K562 (cell line): ENCODE measurements at regions not wholly inside any gene's neighbourhood (a gene's known extent, or its start where the extent isn't known, plus 50 kb on each side); places are given as distances from the start of the nearest gene placed in this dataset.
"Not testable (repeated sequence)": the region's sequence is repeated elsewhere in the genome, so short reads cannot be mapped to it uniquely, and the experiment has no call there.

Source experiments
- ATAC-seq: fragments of 200-7000 bp; cut with Tn5 transposase; 3 replicates; pipeline ENCODE4 v1.9.1; 2020; ENCODE audit warnings: moderate library complexity
- BruUV-seq: library from RNA; stranded (reverse); fragments of 400-500 nt; replicated peaks from 2 replicates; lab custom pipeline; 2021; lab: Mats Ljungman, UMichigan
- CTCF ChIA-PET: fragments of 300-600 bp; formaldehyde crosslinking; extraction: SDS; loops from one replicate; lab custom pipeline; 2021; ENCODE audit warnings: low intra/inter-chr PET ratio; lab: Yijun Ruan, JAX
- POLR2A ChIA-PET: fragments of 300-600, 350-650 bp; sonication (Branson Sonifier 250); formaldehyde crosslinking; extraction: SDS; loops from one replicate; lab custom pipeline; 2021; ENCODE audit warnings: antibody characterized with exemption, inconsistent platforms; lab: Yijun Ruan, JAX
- DNase-seq, 4 experiments: peaks; one replicate each; pipeline versions ENCODE4 v3.0.0 to v3.0.0-alpha.2; 2011 to 2018; ENCODE audit warnings: low spot score in 3 of 4, mixed read lengths in 3 of 4; ENCODE audit errors: extremely low read depth in 1 of 4
- FAIRE-seq: peaks from 2 replicates; lab custom pipeline; 2011; peaks lifted over from hg19 to GRCh38; lab: Jason Lieb, UNC
- H2AFZ ChIP-seq: 2 replicates; pipeline ENCODE4 v1.6.0; 2011; ENCODE audit warnings: low read depth, low read length, control low read depth, inconsistent platforms
- H3K27ac ChIP-seq: fragments of 200-600 bp; 3 replicates; pipeline ENCODE4 v1.8.0; 2011; ENCODE audit warnings: low read depth, mild to moderate bottlenecking, control low read depth, inconsistent platforms, low read length, moderate library complexity, mixed read lengths; ENCODE audit errors: extremely low read depth
- H3K27me3 ChIP-seq, 2 experiments: fragments of 300-600 bp in 1 of 2; 2 replicates in 1 of 2; 3 replicates in 1 of 2; pipeline versions ENCODE4 v1.6.0 to v1.8.0; 2011; ENCODE audit warnings: inconsistent platforms in 2 of 2, low read length in 2 of 2, mild to moderate bottlenecking in 1 of 2, mixed read lengths in 1 of 2, moderate library complexity in 1 of 2; ENCODE audit not compliant: control insufficient read depth in 2 of 2, insufficient read depth in 2 of 2
- H3K36me3 ChIP-seq: fragments of 300-600 bp; 3 replicates; pipeline ENCODE4 v1.8.0; 2011; ENCODE audit warnings: mild to moderate bottlenecking, low read length, inconsistent platforms; ENCODE audit not compliant: control insufficient read depth, insufficient read depth
- H3K4me1 ChIP-seq, 2 experiments: fragments of 200-600 bp in 1 of 2; replicated peaks in 1 of 2; 2 replicates in 1 of 2; 3 replicates in 1 of 2; pipeline versions ENCODE4 v1.5.1 to v1.8.0; 2011; ENCODE audit warnings: inconsistent platforms in 2 of 2, low read length in 2 of 2, mild to moderate bottlenecking in 1 of 2, mixed read lengths in 1 of 2, moderate library complexity in 1 of 2; ENCODE audit not compliant: control insufficient read depth in 2 of 2, insufficient read depth in 2 of 2
- H3K4me2 ChIP-seq: 2 replicates; pipeline ENCODE4 v1.6.1; 2011; ENCODE audit warnings: low read length, control low read depth, inconsistent platforms, mixed read lengths; ENCODE audit not compliant: insufficient read depth
- H3K4me3 ChIP-seq: fragments of 200-600 bp; sonication (generic), shearing (Covaris generic); 2 replicates; pipeline ENCODE4 v1.5.1; 2016; ENCODE audit warnings: control low read depth, inconsistent platforms
- H3K79me2 ChIP-seq: fragments of 200-600 bp; 3 replicates; pipeline ENCODE4 v1.8.0; 2011; ENCODE audit warnings: low read length, inconsistent platforms; ENCODE audit not compliant: control insufficient read depth, insufficient read depth
- H3K9ac ChIP-seq, 2 experiments: 2 replicates each; pipeline versions ENCODE4 v1.6.0 to v1.6.1; 2011; ENCODE audit warnings: low read depth in 2 of 2, low read length in 2 of 2, control low read depth in 1 of 2, inconsistent platforms in 1 of 2, mild to moderate bottlenecking in 1 of 2, mixed read lengths in 1 of 2; ENCODE audit not compliant: insufficient read depth in 1 of 2
- H3K9me1 ChIP-seq: one replicate; pipeline ENCODE4 v1.6.0; 2011; ENCODE audit warnings: inconsistent platforms, mild to moderate bottlenecking, low read length, moderate library complexity; ENCODE audit not compliant: control insufficient read depth, insufficient read depth
- H3K9me3 ChIP-seq: replicated peaks from 2 replicates; pipeline ENCODE4 v1.5.1; 2011; ENCODE audit warnings: low read depth, low read length, inconsistent platforms; ENCODE audit not compliant: control insufficient read depth, insufficient read depth
- H4K20me1 ChIP-seq: replicated peaks from 2 replicates; pipeline ENCODE4 v1.6.1; 2011; ENCODE audit warnings: low read length, inconsistent platforms, mixed read lengths; ENCODE audit not compliant: control insufficient read depth, insufficient read depth
- CBX5 ChIP-seq: IDR thresholded peaks from 2 replicates; pipeline ENCODE4 v1.6.1; 2014; ENCODE audit warnings: low read depth, borderline replicate concordance
- DACH1 ChIP-seq: fragments of 450-650 bp; IDR thresholded peaks from 2 replicates; pipeline ENCODE4 v1.6.1; 2018; ENCODE audit not compliant: partially characterized antibody
- GTF2A2 ChIP-seq: IDR thresholded peaks from 2 replicates; pipeline ENCODE4 v1.6.1; 2016; ENCODE audit warnings: mild to moderate bottlenecking, missing genetic modification characterization, missing compliant biosample characterization
- KDM5B ChIP-seq: fragments of 200-600 bp; sonication (generic); IDR thresholded peaks from 2 replicates; pipeline ENCODE4 v1.6.1; 2012; ENCODE audit warnings: low read depth, mild to moderate bottlenecking, moderate library complexity, low read length, control low read depth, inconsistent platforms; ENCODE audit not compliant: insufficient replicate concordance
- ZNF121 ChIP-seq: sonication (generic); formaldehyde crosslinking; conservative IDR thresholded peaks from 2 replicates; pipeline ENCODE4 v1.8.0; 2022; ENCODE audit warnings: missing genetic modification reagents
- ZNF668 ChIP-seq: fragments of 250-450 bp; sonication (Bioruptor Pico); IDR thresholded peaks from 2 replicates; pipeline ENCODE4 v1.8.0; 2022; ENCODE audit warnings: mild to moderate bottlenecking, inconsistent platforms
- WGBS: fragments of 100-300 bp; shearing (Covaris generic); methylation state at CpG from one replicate; pipeline ENCODE4 v1.1.6; 2016; ENCODE audit warnings: low coverage, mixed read lengths; ENCODE audit not compliant: insufficient coverage; ENCODE audit errors: missing lambda C conversion rate; 5-methylcytosine and 5-hydroxymethylcytosine counted together
- in situ Hi-C: fragments of 300-500 bp; cut with MboI; formaldehyde crosslinking; loops from 4 replicates; pipeline ENCODE4 v1.15.0; 2018; ENCODE audit warnings: inconsistent platforms, mixed read lengths
- intact Hi-C: fragments of 100-400 bp; cut with micrococcal nuclease; formaldehyde crosslinking; loops from 2 replicates; pipeline ENCODE4 v1.14.2; 2022

GRCh38 chr2:67623741-67624140 lies 226.6 kb downstream of the ETAA1 start:
- WGBS, result 0% methylated on average over 2 of the region's 2 CpGs
- H3K9ac ChIP-seq, ATAC-seq, BruUV-seq, H3K36me3 ChIP-seq, H3K79me2 ChIP-seq, H3K4me3 ChIP-seq, H3K4me2 ChIP-seq, H3K4me1 ChIP-seq, DNase-seq, H3K9me3 ChIP-seq, H2AFZ ChIP-seq, intact Hi-C loops, in situ Hi-C loops, FAIRE-seq, H3K27me3 ChIP-seq, CTCF ChIA-PET, H3K27ac ChIP-seq, POLR2A ChIA-PET, H4K20me1 ChIP-seq, H3K9me1 ChIP-seq: not testable (repeated sequence)

- Histone ChIP-seq H3K9ac (no peak overlapping the region), H3K9me3 (no peaks in the 10 kb centered on the region), H2AFZ (no peak overlapping the region), H3K4me3 (no peak overlapping the region), H3K27me3 (no peaks in the 10 kb centered on the region), H3K36me3 (no peaks in the 10 kb centered on the region), H4K20me1 (no peaks in the 10 kb centered on the region), H3K4me1 (no peaks in the 10 kb centered on the region), H3K79me2 (no peaks in the 10 kb centered on the region)
- CTCF ChIA-PET, result no interaction called here
- ATAC-seq (no peak), FAIRE-seq (no peak)
- POLR2A ChIA-PET, result no interaction called here
- no TSS peak for BruUV-seq
- in situ Hi-C loops, result no loop called here
- intact Hi-C loops, result no loop called here
- no peak for TF ChIP-seq ZNF121 (CRISPR knock-in tag)
- no peak for TF ChIP-seq KDM5B
- TF ChIP-seq GTF2A2 (tag), result no peak
- TF ChIP-seq DACH1, result no peak
- no peak for TF ChIP-seq CBX5
- no peak for TF ChIP-seq ZNF668
- TF ChIP-seq, all 486 proteins: peak for 0
- no peak overlapping the region for H3K27ac ChIP-seq
- H3K9me1 ChIP-seq, result no peaks in the 10 kb centered on the region
- no peak for DNase-seq
- no peak overlapping the region for H3K4me2 ChIP-seq
Measured at GRCh38 chr2:67625178-67625577, 228.0 kb downstream of the ETAA1 start.
